Gastrocnemius medialis (tissue), 4 donors: ENCODE measurements at regions not wholly inside any gene's neighbourhood (a gene's known extent, or its start where the extent isn't known, plus 50 kb on each side); places are given as distances from the start of the nearest gene placed in this dataset.

Experiments used
- ATAC-seq, 2 donors: fragments of 150-250 bp; one replicate each; pipeline ENCODE4 v1.9.1; 2016
- DNase-seq, 2 donors: peaks; one replicate each; pipeline ENCODE4 v3.0.0-alpha.2; 2019
- H3K27ac ChIP-seq, 4 donors: fragments of 200-600 bp; sonication (generic); 1 replicate in 1 of 4; 2 replicates in 3 of 4; pipeline ENCODE4 v1.5.1; 2016 to 2018; ENCODE audit warnings: mild to moderate bottlenecking in 2 of 4, moderate library complexity in 1 of 4
- H3K27me3 ChIP-seq, 3 donors: fragments of 200-600 bp; sonication (generic) in 2 of 3; 1 replicate in 1 of 3; 2 replicates in 2 of 3; pipeline versions ENCODE4 v1.5.1 to v1.6.0; 2016 to 2019; ENCODE audit warnings: mild to moderate bottlenecking in 1 of 3, moderate library complexity in 1 of 3
- H3K36me3 ChIP-seq, 2 donors: fragments of 200-600 bp; sonication (generic) in 1 of 2; one replicate each; pipeline ENCODE4 v1.5.1; 2017 to 2018
- H3K4me1 ChIP-seq, 2 donors: fragments of 200-600 bp; sonication (generic) in 1 of 2; one replicate each; pipeline ENCODE4 v1.5.1; 2016 to 2017; ENCODE audit warnings: mild to moderate bottlenecking in 2 of 2
- H3K4me3 ChIP-seq, 4 donors: fragments of 200-600 bp; sonication (generic) in 3 of 4; 1 replicate in 1 of 4; 2 replicates in 3 of 4; pipeline ENCODE4 v1.5.1; 2016 to 2019; ENCODE audit warnings: mild to moderate bottlenecking in 2 of 4
- H3K9me3 ChIP-seq, 3 donors: fragments of 200-600 bp; sonication (generic) in 2 of 3; 1 replicate in 1 of 3; 2 replicates in 2 of 3; pipeline ENCODE4 v1.5.1; 2016 to 2019
- POLR2A ChIP-seq, 2 donors: fragments of 450-650 bp; IDR thresholded peaks; one replicate each; pipeline ENCODE4 v1.6.1; 2017; ENCODE audit warnings: antibody characterized with exemption in 2 of 2, mild to moderate bottlenecking in 2 of 2, moderate library complexity in 2 of 2
- in situ Hi-C, 4 donors: fragments of 200-750 bp; cut with MboI; loops; one replicate each; pipeline versions ENCODE4 v1.15.0 to v1.8.0; 2017; ENCODE audit warnings: low sequenced_read_pairs in 4 of 4
- intact Hi-C: fragments of 100-400 bp; cut with DNase I; formaldehyde crosslinking; loops from one replicate; pipeline ENCODE4 v1.15.1; 2023; ENCODE audit warnings: low total_unique reads
- TF ChIP-seq, protein P1 (sequence below), 5 experiments: fragments of 450-650 bp in 3 of 5; fragments of 200-600 bp in 2 of 5; sonication (generic) in 2 of 5; IDR thresholded peaks in 4 of 5; conservative IDR thresholded peaks in 1 of 5; 1 replicate in 4 of 5; 2 replicates in 1 of 5; pipeline ENCODE4 v1.5.1; 2016 to 2019; ENCODE audit warnings: antibody characterized with exemption in 5 of 5, mild to moderate bottlenecking in 3 of 5, moderate library complexity in 3 of 5

DNA sequence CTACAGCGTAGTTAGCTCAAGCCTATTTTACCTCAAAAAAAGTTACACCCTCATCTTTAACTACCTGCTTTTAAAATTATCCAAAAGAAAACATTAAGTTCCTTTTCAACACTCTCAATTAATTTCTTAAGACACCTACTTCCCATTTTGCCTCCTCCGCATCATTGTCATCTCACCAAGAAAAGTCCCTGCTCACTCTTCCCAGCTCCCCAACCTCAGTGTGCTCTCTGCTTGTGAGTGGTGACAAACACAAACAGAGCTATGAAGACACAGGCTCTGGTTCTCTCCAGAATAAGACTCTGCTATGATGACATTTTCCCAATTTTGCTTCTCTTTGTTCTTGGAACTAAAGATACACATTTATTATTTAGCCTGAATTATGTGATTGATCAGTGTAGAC is 385.1 kb upstream of the HTR2A start:
- in situ Hi-C loops (no loop called here), intact Hi-C loops (no loop called here)
- Histone ChIP-seq H3K27me3 (no peaks in the 10 kb centered on the region), H3K4me1 (no peaks in the 10 kb centered on the region), H3K4me3 (no peak overlapping the region), H3K9me3 (no peaks in the 10 kb centered on the region), H3K36me3 (no peaks in the 10 kb centered on the region), H3K27ac (no peak overlapping the region)
- ATAC-seq: no peak
- DNase-seq: no peak
- no peak for TF ChIP-seq POLR2A (IDR thresholded peaks at IDR 0.05)
- TF ChIP-seq, protein P1, sequence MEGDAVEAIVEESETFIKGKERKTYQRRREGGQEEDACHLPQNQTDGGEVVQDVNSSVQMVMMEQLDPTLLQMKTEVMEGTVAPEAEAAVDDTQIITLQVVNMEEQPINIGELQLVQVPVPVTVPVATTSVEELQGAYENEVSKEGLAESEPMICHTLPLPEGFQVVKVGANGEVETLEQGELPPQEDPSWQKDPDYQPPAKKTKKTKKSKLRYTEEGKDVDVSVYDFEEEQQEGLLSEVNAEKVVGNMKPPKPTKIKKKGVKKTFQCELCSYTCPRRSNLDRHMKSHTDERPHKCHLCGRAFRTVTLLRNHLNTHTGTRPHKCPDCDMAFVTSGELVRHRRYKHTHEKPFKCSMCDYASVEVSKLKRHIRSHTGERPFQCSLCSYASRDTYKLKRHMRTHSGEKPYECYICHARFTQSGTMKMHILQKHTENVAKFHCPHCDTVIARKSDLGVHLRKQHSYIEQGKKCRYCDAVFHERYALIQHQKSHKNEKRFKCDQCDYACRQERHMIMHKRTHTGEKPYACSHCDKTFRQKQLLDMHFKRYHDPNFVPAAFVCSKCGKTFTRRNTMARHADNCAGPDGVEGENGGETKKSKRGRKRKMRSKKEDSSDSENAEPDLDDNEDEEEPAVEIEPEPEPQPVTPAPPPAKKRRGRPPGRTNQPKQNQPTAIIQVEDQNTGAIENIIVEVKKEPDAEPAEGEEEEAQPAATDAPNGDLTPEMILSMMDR (IDR thresholded peaks at IDR 0.05 in 4 of 5, conservative IDR thresholded peaks at IDR 0.05 in 1 of 5): no peak

DNA sequence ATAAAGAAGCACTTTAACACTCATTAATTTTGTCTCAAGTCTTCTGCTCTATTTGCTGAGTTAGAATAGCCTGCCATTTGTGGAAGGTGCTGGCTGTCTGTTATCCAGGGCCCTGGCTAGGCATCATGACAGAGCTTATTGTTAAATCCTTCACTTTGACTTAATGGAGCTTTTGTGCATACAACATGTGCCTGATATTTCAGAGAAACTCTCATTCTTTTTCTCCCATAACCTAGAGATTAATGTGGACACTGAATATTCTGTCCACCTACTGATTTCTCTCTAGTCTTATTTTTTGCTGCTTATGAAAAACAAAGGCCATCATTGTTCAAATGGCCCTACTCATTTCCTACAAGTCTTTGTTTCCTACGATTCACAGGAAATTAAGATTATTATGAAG is 383.1 kb upstream of the HTR2A start:
- H3K27ac ChIP-seq: no peak overlapping the region
- H3K4me3 ChIP-seq: no peak overlapping the region
- in situ Hi-C loops: no loop called here
- H3K36me3 ChIP-seq: no peaks in the 10 kb centered on the region
- no peaks in the 10 kb centered on the region for H3K9me3 ChIP-seq
- intact Hi-C loops: no loop called here
- no peaks in the 10 kb centered on the region for H3K27me3 ChIP-seq
- DNase-seq (no peak), ATAC-seq (no peak)
- TF ChIP-seq, protein P1 (IDR thresholded peaks at IDR 0.05 in 4 of 5, conservative IDR thresholded peaks at IDR 0.05 in 1 of 5): no peak
- TF ChIP-seq POLR2A (IDR thresholded peaks at IDR 0.05): no peak
- H3K4me1 ChIP-seq: no peaks in the 10 kb centered on the region

DNA sequence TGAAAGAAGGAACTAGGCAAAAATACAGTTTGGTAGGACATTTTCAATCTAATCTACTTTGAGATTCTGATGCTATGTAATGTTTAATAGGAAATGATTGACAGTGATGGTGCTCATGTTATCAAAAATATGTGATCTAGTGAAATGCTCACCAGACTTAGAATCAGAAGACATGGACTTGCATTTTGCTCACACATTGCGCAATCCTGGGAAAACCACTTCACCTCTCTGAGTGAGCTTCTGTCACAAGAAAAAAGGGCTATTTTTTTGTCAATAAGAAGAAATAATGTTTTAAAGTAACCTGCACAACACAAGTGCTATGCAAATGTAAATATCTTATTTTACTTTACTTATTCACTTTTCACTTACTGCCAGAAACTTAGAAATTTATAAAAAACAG is 380.9 kb upstream of the HTR2A start:
- no peak overlapping the region for H3K4me3 ChIP-seq
- H3K27ac ChIP-seq: no peak overlapping the region
- TF ChIP-seq, protein P1 (IDR thresholded peaks at IDR 0.05 in 4 of 5, conservative IDR thresholded peaks at IDR 0.05 in 1 of 5): no peak
- no peak for TF ChIP-seq POLR2A (IDR thresholded peaks at IDR 0.05)
- DNase-seq: no peak
- H3K9me3 ChIP-seq: no peaks in the 10 kb centered on the region
- no peaks in the 10 kb centered on the region for H3K27me3 ChIP-seq
- no peak for ATAC-seq
- in situ Hi-C loops: no loop called here
- no peaks in the 10 kb centered on the region for H3K36me3 ChIP-seq
- intact Hi-C loops: no loop called here
- no peaks in the 10 kb centered on the region for H3K4me1 ChIP-seq

DNA sequence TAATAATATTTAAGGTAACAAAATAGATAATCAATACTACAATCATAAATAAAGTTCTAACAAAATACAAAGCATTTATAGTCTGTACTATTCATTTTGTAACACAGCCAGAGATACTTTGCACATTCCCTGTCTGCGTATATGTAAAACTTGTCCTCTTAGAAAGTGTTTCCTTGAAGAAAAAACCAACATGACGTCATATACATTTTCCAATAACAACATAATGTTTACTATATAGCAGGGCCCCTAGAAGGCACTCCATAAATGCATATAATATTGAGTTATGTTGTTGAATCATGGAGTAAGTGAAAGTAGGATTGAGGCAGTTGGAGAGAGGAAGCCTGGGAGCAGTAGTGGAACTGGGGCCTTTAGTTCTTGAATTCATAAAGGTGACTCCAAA is 371.4 kb upstream of the HTR2A start:
- no peak overlapping the region for H3K4me3 ChIP-seq
- ATAC-seq (no peak), DNase-seq (no peak)
- intact Hi-C loops: no loop called here
- no peaks in the 10 kb centered on the region for H3K4me1 ChIP-seq
- TF ChIP-seq, protein P1 (IDR thresholded peaks at IDR 0.05 in 4 of 5, conservative IDR thresholded peaks at IDR 0.05 in 1 of 5): no peak
- no peak for TF ChIP-seq POLR2A (IDR thresholded peaks at IDR 0.05)
- no peaks in the 10 kb centered on the region for H3K27me3 ChIP-seq
- H3K27ac ChIP-seq: no peak overlapping the region
- no peaks in the 10 kb centered on the region for H3K9me3 ChIP-seq
- in situ Hi-C loops: no loop called here
- H3K36me3 ChIP-seq: no peaks in the 10 kb centered on the region

DNA sequence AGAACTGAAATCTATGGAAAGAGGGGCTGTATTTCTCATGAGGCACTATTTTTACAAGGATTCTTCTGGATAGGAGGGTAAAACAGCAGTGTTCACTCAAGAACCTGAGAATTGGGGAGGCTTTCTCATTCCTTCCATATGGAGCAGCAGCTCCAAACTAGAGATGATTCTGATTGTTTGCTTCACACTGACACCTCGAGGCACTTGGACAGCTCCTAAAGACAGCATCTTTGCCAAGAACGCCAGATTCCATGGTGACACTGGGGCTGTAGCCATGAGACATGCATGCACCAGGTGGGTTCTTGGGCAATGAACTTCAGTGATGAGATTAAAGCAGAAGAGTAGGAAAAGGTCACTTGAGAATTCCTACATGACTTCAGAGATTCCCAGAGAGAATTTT is 361.5 kb upstream of the HTR2A start:
- intact Hi-C loops (no loop called here), in situ Hi-C loops (no loop called here)
- ATAC-seq: no peak
- Histone ChIP-seq H3K4me3 (no peak overlapping the region), H3K4me1 (no peaks in the 10 kb centered on the region), H3K36me3 (no peaks in the 10 kb centered on the region), H3K27ac (no peak overlapping the region), H3K27me3 (no peaks in the 10 kb centered on the region), H3K9me3 (no peaks in the 10 kb centered on the region)
- no peak for TF ChIP-seq POLR2A (IDR thresholded peaks at IDR 0.05)
- TF ChIP-seq, protein P1 (IDR thresholded peaks at IDR 0.05 in 4 of 5, conservative IDR thresholded peaks at IDR 0.05 in 1 of 5): no peak
- no peak for DNase-seq
